Uterus (tissue), 2 donors: ENCODE measurements at regions not wholly inside any gene's neighbourhood (a gene's known extent, or its start where the extent isn't known, plus 50 kb on each side); places are given as distances from the start of the nearest gene placed in this dataset.

Experiments
- POLR2A ChIP-seq, 2 donors: fragments of 450-650 bp; IDR thresholded peaks; one replicate each; pipeline ENCODE4 v1.6.1; 2016; ENCODE audit warnings: antibody characterized with exemption in 2 of 2, mild to moderate bottlenecking in 1 of 2, moderate library complexity in 1 of 2
- TF ChIP-seq, protein P1 (sequence below), 4 experiments: fragments of 200-600 bp in 2 of 4; fragments of 450-650 bp in 2 of 4; sonication (generic) in 2 of 4; IDR thresholded peaks; one replicate each; pipeline ENCODE4 v1.5.1; 2016 to 2019; ENCODE audit warnings: antibody characterized with exemption in 4 of 4, mild to moderate bottlenecking in 2 of 4, moderate library complexity in 1 of 4

DNA sequence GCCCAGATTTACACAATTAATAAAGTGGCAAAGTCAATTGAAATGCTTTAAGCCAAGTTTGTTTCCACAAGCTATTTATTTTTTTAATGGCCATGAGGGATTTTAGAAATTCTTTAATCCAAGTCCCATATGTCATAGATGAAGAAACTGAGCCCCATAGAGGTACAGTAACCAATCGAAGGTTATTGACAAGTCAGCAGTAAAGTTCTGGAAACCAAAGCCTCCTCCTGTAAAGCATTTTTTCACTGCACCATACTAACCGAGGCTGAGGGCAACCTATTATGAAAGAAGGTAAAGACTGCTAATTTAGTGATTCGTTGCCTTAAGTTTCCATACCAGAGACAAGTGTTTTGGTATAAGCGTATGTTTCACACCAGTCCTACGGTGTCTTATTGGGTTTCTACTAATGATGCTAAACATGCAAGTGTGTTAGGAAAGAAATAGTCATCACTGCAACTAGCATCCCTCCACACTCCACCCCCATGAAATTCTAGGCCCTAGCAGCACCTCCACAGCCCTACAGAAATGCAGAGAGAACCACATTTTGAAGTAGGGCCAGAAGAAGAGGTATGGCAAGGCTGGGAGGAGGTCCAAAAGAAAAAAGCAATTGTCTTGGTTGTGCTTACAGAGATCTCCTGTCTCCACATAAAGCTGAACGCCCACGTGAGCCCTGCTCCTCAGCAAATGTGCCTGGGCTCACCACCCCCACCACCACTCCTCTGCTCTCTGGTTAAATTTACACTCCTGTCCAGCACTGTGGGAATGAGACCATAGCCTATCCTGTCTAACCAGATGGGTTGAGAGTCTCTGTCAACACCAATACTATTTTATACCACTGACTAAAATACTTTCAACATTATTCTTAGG is 271.1 kb upstream of the G2E3 start:
- TF ChIP-seq, protein P1, sequence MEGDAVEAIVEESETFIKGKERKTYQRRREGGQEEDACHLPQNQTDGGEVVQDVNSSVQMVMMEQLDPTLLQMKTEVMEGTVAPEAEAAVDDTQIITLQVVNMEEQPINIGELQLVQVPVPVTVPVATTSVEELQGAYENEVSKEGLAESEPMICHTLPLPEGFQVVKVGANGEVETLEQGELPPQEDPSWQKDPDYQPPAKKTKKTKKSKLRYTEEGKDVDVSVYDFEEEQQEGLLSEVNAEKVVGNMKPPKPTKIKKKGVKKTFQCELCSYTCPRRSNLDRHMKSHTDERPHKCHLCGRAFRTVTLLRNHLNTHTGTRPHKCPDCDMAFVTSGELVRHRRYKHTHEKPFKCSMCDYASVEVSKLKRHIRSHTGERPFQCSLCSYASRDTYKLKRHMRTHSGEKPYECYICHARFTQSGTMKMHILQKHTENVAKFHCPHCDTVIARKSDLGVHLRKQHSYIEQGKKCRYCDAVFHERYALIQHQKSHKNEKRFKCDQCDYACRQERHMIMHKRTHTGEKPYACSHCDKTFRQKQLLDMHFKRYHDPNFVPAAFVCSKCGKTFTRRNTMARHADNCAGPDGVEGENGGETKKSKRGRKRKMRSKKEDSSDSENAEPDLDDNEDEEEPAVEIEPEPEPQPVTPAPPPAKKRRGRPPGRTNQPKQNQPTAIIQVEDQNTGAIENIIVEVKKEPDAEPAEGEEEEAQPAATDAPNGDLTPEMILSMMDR (IDR thresholded peaks at IDR 0.05) = no peak
- TF ChIP-seq POLR2A (IDR thresholded peaks at IDR 0.05) = no peak
